CD1c-positive myeloid dendritic cell (primary cell): ENCODE measurements at regions not wholly inside any gene's neighbourhood (a gene's known extent, or its start where the extent isn't known, plus 50 kb on each side); places are given as distances from the start of the nearest gene placed in this dataset.

ENCODE experiments used
- DNase-seq: peaks from one replicate; pipeline ENCODE4 v3.0.0-alpha.2; 2016; ENCODE audit errors: extremely low spot score

DNA sequence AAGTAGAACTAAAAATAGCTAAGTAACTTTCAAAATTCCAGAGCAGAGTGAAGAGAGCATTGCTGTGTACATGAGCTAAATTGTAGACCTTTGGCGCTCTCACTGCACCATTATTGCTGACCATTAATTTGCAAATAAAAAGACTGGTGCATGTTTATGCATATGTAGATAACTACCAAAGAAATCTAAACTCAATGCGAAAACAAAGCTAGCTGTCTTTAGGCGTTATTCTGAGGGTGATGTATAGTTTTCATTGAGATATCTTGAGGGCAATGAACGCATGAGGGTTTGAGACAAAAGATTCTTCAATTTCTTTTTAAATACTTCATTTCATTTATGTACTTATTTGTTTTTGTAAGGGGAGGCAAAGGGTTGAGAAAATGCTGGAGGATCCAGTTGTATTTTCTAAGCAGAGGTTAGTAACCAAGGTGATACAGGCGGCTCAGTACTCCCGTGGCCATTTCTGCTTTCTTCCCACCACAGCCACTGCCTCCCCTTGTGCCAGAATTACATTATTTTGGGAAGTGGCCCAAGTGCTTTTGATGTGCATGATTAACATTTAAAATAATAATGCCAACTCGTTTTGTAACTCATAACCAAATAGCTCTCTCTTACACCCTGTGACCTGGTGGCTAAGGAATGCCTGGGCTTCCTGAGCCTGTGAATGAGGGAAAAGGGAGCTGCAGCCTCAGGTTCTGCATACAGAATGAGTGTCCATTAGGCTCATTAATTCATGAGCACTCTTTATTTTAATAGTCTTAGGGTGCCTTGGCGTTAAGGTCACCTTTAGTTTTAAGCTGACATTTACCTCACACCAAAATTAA lies 797.8 kb upstream of the GYPC start:
- DNase-seq: no peak

DNA sequence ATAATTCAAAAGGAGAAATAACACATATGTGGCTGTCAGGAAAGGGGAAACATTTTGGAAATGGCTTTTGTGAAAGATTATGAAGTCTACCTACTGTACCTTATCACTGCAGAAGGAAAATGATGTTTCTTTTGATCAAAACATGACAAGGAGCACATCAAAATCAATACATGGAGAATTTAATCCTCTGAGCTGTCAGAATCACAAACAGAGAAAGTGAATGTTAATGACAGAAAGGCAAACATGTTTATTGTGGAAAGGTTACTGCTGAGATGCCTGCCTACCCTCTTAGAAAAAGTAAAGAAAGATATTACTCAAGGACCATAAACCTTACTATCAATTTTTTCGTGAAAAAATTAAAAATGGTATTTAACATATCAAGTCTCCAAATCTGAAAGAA lies 794.5 kb upstream of the GYPC start:
- no peak for DNase-seq

DNA sequence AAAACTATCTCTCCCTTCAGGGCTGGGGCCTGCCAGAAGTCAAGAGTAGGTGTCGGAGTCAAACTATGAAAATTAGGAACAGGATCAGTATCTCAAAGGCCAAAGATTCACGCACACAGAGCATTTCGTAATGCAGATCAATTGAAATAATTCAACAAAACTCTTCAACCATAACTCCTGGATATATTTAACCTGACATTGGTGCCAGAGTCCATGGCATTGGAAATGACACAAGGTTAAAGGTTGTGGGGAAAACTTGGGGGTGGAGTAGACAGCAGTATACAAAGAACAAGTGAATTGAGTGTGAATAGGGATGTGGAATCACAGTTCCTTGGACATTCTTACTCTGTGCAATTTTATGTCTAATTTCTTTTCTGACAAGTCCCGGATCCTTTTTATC lies 788.0 kb upstream of the GYPC start:
- no peak for DNase-seq

DNA sequence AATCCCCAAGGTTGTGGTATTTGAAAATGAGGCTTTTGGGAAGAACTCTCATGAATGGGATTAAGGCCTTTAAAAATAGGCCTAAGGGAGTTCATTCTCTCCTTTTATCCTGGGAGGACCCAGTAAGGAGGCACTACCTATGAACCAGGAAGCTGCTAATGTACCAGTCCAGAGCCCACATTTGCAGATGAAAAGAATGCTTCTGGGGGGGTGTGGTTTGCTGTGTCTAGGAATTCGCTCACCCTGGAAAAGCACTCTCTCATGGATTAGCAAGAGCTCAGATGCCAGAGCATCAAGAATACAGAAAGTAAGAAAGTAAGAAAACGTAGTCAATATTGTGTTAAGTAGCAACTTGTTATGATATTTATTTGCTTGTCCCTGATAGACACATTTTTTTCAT lies 785.7 kb upstream of the GYPC start:
- no peak for DNase-seq

DNA sequence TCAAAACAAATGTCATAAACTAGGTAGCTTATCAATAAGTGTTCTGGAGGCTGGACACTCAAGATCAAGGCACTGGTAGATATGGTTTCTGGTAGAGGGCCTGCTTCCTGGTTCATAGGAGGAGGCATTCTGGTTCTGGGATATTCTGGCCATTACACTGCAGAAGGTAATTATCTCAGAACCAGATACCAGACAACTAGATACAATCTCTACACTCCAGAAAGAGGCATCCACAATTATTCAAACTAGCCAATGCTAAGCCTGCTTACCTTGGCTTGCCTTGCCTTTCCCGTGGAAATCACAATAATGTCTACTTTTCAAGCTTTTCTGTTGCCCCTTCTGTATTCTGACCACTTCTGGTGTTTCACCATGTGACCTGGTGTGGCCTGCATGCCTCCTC lies 785.2 kb upstream of the GYPC start:
- no peak for DNase-seq

DNA sequence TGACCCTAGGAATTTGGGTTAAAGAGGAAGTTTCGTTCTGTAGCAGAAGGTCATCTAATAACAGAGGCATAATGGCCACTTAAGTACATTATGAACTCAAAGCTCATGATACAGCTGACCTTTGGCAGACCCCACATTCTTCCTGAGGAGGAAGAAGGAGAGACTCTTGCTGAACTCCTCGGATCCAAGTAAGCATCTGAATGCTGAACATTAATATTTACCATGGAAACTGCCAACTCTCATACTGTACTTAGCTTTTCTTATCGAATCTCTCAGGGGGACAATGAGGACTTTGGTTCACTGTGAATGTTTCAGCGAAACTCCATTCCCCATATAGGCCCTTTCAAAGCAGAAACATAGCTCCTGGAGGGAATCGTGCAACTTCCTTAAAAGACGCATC lies 781.4 kb upstream of the GYPC start:
- DNase-seq: no peak

DNA sequence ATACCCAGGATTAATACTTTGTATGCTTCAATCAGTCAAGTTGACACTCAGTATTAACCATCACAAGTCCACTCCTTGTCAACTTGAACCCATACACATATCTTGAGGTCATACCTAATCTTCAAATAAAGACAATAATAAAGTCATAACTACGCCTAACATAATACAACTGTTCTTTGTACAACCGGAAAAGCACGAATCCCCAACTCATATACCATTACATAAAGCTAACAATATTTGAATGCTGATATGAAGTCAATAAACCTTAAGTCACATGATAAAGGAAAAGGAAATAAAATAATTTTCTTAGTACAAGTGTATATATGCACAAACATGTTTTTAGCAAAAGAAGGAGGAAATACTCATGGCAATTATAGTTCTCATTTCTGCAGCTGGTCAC lies 770.6 kb upstream of the GYPC start:
- no peak for DNase-seq

DNA sequence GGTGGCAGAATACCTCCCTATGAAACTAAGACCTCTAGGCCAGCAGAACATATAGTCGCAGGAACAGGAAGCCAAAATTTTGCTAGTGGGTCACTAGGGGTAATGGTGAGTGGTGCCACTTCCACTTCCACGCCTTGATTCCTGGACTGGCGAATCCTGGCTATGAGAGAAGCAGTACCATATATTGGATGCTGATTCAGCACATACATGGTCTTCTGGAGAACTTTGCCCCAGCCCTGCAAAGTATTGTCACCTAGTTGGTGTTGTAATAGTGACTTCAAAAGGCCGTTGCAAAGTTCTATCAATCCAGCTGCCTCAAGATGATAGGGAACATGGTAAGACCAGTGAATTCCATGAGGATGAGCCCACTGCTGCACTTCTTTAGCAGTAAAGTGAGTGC lies 769.8 kb upstream of the GYPC start:
- DNase-seq: no peak

DNA sequence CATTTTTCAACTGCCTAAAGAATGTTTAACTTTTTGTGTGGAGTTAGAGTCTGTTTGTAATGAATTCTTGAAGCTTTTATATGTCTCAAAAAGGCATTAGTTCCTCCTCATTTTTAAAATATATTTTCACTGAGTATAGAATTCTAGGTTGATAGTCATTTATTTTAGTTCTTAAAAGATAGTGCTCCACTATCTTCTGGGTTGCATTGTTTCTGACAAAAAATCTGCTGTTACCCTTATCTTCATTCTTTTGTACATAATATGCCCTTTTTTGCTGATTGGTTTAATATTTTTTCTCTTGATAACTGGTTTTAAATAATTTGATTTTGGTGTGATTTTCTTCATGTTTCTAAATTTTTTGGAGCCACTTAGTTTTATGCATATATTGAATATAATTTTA lies 754.7 kb upstream of the GYPC start:
- DNase-seq: no peak

DNA sequence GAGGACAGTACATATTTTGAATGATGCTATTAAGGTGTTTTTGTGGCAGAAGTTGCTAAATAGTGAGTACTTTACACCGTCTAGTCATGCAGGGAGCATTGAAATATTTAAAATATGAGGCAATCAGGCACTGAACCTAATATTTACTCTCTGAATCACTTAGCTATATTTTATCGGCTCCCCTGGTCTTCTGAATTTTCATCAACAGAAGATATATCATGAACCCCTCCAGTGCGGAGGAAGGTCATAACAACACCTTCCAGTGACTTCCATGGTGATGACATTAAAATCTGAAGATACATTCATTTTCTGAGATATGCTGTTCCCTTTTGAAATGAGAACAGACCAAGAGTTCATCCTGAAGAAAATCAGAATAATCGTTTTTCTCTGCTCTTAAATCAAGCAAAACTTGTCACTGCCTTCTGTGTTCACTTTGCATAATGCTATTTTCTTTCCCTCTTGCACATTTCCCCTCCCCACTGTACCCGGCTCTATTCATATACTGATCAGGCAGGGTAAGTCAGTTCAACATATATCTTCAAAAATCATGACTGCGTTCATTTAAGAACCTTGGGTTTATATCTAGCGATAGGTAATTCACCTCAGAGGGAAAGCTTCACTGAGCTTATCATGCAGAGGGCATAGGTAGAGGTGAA lies 729.9 kb upstream of the GYPC start:
- no peak for DNase-seq

DNA sequence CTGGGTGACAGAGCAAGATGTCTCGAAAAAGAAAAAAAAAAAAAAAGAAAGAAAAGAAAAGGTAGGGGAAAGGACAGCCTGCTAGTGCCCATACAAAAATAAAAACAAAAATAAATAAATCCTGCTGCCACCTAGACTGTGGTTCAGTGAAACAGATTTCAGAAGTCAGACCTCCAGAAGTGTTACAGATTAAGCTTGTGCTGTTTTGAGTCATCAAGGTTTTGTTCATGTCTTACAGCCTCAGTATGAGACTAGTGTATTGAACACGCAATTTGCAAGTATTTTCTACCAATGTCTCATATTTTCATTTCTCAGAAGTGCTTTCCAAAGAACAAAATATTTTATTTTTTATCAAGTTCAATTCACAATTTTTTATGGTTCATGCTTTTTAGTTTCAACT lies 720.4 kb upstream of the GYPC start:
- no peak for DNase-seq

DNA sequence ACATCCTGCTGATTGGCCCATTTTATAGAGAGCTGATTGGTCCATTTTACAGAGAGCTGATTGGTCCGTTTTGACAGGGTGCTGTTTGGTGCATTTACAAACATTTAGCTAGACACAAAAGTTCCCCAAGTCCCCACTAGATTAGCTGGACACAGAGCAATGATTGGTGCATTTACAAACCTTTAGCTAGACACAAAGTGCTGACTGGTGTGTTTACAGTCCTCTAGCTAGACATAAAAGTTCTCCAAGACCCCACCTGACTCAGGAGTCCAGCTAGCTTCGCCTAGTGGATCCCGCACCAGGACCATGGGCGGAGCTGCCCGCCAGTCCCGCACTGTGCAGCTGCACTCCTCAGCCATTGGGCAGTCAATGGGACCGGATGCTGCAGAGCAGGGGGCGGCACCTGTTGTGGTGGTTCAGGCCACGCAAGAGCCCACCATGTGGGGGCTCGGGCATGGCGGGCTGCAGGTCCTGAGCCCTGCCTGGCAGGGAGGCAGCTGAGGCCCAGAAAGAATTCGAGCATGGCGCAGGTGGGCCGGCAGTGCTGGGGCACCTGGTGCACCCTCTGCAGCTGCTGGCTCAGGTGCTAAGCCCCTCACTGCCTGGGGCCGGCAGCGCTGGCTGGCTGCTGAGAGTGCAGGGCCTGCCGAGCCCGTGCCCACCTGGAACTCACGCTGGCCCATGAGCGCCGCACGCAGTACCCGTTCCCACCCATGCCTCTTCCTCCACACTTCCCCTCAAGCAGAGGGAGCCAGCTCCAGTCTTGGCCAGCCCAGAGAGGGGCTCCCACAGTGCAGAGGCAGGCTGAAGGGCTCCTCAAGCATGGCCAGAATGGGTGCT lies 713.2 kb upstream of the GYPC start:
- no peak for DNase-seq

DNA sequence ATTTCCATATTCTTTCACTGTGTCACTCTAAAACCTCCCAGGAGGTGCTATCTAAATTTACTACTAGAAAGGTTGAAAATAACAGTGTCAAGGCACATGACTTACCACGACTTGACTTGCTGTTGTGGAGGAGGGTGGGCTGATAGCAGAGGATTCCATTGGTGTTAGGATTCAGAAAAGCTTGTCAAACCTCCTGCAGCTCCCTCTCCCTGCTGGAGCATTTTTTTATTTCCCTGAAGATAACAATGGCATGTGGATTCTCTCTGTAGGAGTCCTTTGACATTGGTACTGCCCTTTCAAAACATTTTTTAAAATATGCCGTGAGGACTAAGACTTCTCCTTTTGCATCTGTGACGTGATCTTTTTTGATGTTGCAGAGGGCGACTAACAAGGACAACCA lies 696.9 kb upstream of the GYPC start:
- no peak for DNase-seq

DNA sequence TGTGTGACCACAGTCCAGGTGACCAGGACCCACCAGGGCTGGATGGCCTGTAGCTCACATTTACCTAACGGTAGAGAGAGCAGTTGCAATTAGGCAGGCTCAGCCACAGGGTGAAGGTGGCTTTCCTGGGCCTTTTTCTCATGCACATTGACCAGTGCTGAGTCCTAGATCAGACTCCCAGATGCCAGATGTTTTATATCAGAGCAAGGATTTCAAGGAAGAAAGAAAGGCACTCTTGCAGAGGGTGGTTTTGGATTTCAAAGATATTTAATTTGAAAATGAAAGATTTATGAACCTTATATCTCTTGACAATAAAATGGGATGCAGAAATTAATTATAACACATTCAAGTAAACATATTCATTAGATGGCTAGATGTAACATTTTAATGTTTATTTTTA lies 694.2 kb upstream of the GYPC start:
- no peak for DNase-seq

DNA sequence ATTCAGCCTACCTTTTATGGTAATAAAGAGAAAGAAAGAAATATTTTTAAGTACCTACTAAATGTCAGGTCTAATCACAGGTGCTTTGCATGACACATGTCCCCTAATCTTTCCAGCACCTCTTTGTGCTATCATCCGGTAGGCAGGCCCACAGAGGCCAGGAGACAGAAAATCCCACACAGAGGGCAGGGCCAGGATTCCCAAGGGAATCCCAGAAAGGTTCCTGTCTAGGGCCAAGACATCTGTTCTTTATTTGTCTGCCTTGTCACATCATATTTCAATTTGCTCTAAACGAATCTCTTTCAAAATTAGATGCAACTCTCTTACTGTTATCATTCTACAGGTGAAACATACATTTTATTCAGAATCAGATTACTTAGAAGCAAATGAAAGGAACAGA lies 676.1 kb upstream of the GYPC start:
- no peak for DNase-seq

DNA sequence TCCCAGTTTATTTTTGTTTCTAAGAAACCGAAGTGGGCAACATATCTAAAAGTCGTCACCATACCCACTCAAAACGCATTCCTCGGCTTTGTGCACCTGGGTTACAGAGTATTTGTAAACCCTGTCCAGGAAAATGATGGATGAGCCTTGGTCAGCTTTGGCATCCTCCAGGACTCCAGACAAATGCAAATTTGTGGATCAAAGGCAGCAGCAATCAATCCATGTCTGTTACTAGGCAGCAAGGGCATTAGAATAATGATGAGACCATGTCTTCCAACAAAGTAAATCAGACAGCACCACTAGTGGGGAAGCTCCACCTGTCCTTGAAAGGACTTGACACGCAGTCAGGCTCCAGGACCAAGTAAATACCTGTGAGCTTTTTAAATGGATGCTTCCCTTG lies 672.6 kb upstream of the GYPC start:
- DNase-seq: no peak

DNA sequence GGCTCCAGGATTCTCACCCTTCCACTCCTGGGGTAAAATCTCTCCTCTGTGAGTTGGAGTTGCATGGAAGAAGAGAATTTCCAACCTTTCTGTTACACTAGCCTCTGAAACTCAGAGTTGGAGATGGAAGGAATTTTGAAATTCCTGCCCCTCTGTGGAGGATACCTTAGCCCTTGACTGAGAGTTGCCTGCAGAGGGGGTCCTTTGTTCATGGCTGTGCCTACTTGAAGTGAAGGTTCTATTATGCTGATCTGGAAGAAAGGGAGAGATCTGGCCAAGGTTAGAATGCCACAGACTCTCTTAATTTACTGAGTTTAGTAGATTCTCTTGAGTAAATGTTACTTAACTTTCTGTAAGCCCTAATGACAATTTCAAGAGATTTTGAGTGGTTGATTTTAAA lies 626.6 kb upstream of the GYPC start:
- no peak for DNase-seq

DNA sequence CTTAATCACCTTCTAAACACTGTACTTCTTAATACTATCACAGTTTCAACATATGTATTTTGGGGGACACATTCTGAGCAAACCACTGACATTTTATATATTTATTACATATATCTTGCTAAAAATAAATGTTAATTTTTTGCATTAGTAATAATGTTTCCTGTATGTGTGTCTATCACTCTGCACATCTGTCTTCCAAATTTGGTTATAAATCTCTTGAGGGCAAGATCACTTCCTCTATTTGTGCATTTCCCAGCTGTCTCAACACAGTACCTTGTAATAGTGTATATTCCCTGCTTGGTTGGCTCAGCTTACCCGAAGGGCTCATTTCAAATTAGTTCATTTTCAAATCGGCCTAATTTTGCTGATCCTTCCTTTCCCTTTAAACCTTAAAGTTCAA lies 617.1 kb upstream of the GYPC start:
- DNase-seq: no peak

DNA sequence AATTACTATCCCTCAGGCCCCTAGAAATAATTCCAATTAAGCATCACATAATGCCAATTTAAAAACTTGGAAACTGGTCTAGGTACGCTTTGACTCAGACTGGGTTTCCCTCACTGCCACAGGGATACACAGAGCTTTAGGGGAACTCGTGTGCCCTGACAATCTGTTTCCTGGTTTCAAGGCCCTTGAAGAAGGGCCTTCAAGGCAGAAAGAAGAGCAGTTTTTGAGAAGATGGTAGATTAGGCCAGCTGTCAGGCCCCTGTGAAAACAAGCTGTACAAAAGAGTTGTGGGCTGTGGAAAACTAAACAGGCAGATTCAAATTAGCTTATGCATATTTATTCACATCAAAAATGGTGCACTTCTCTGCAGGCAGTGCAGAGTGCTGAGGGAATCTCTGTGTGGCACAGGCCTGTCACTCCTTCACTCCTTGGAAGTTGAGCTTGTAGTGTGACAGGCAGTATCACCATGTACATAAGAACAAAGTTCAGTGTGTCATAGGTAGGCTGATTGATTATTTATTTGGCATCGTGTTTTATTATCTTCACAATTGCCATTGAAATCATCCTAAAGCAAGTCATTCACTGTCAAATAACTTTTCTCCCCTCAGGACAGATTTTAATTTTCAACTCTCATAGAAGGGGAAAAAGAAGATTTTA lies 614.4 kb upstream of the GYPC start:
- DNase-seq: no peak

DNA sequence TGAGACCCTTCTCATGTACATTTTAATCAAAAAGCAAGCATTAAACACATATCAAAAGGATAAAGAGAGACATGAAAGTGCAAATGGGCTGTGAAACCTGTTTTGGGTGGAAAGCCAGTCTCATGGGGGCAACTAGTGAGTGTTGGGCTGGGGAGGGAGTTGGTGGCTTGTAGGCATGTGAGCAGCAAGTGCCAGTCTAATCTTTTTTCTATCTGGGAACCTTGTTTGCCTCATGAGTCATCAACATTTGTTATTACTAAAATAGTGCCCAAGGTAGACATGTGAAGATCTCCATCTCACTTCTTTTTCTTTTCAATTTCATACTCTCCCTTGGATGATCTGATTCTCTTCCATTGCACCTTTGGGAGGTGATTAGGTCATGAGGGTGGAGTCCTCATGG lies 613.9 kb upstream of the GYPC start:
- no peak for DNase-seq

DNA sequence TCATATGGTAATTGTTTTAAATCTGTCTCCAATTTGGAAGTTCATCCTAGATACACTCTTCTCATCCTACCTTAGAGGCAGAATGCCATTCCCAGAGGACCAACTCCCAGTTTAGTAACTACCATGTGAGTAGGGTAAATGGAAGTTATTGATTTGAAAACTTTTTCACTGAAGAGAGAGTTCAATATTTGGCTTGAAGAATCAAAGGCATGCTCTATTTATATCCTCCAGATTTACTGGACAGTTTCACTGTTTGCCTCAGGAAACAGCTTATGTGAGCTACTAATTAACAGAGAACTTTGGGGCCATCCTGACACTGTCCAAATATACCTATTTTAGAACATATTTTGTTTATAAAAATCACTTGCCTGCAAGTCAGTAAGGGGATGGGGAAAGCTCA lies 607.2 kb upstream of the GYPC start:
- no peak for DNase-seq

DNA sequence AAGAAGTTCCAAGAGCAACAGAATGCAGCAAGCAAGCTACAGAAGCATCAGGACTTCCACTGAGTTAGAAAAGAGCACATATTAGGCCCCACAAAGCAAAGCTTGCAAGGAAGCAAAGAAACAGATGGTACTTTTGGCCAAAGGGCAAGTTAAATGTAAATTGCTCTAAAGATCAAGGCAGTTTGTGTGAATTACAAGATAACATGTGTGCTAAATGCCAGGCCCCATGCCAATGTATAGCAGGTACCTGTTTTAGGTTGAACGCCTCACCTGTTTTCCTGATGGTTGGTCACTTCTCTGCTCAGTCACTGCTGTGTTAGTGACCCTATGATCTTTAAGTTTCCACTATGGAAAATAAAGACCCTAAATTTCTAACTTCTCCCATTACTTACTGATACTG lies 606.5 kb upstream of the GYPC start:
- no peak for DNase-seq
